Uterus (tissue), 3 donors: ENCODE measurements at regions not wholly inside any gene's neighbourhood (a gene's known extent, or its start where the extent isn't known, plus 50 kb on each side); places are given as distances from the start of the nearest gene placed in this dataset.

Source experiments
- DNase-seq, 2 donors: peaks; one replicate each; pipeline ENCODE4 v3.0.0-alpha.2; 2019 to 2020
- H3K27ac ChIP-seq, 2 donors: fragments of 200-600 bp; sonication (generic); 1 replicate in 1 of 2; 2 replicates in 1 of 2; pipeline ENCODE4 v1.5.1; 2016 to 2018
- H3K27me3 ChIP-seq, 2 donors: fragments of 200-600 bp; sonication (generic); one replicate each; pipeline ENCODE4 v1.5.1; 2018 to 2019; ENCODE audit warnings: control low read depth in 1 of 2
- H3K36me3 ChIP-seq, 2 donors: fragments of 200-600 bp; sonication (generic); one replicate each; pipeline ENCODE4 v1.5.1; 2019; ENCODE audit warnings: control low read depth in 1 of 2
- H3K4me1 ChIP-seq, 2 donors: fragments of 200-600 bp; sonication (generic); one replicate each; pipeline ENCODE4 v1.5.1; 2018 to 2019; ENCODE audit warnings: control low read depth in 1 of 2
- H3K4me3 ChIP-seq, 2 donors: fragments of 200-600 bp; sonication (generic); 1 replicate in 1 of 2; 2 replicates in 1 of 2; pipeline ENCODE4 v1.5.1; 2018 to 2019; ENCODE audit warnings: mild to moderate bottlenecking in 1 of 2
- H3K9me3 ChIP-seq, 2 donors: fragments of 200-600 bp; sonication (generic); one replicate each; pipeline ENCODE4 v1.5.1; 2019; ENCODE audit warnings: control low read depth in 1 of 2
- POLR2A ChIP-seq, 2 donors: fragments of 450-650 bp; IDR thresholded peaks; one replicate each; pipeline ENCODE4 v1.6.1; 2016; ENCODE audit warnings: antibody characterized with exemption in 2 of 2, mild to moderate bottlenecking in 1 of 2, moderate library complexity in 1 of 2
- intact Hi-C: fragments of 100-400 bp; cut with DNase I; formaldehyde crosslinking; loops from one replicate; pipeline ENCODE4 v1.15.1; 2023; ENCODE audit warnings: low total_unique reads
- TF ChIP-seq, protein P1 (sequence below), 4 experiments: fragments of 200-600 bp in 2 of 4; fragments of 450-650 bp in 2 of 4; sonication (generic) in 2 of 4; IDR thresholded peaks; one replicate each; pipeline ENCODE4 v1.5.1; 2016 to 2019; ENCODE audit warnings: antibody characterized with exemption in 4 of 4, mild to moderate bottlenecking in 2 of 4, moderate library complexity in 1 of 4
- donor health status: DM: yes; HTN: yes; CAD: no.

GRCh38 chr11:21930408-21930807 is 262.5 kb upstream of the ANO5 start:
- Histone ChIP-seq H3K36me3 (no peaks in the 10 kb centered on the region), H3K4me3 (no peak overlapping the region), H3K9me3 (no peaks in the 10 kb centered on the region), H3K4me1 (no peaks in the 10 kb centered on the region), H3K27me3 (no peaks in the 10 kb centered on the region), H3K27ac (no peak overlapping the region)
- intact Hi-C loops = no loop called here
- no peak for DNase-seq
- no peak for TF ChIP-seq POLR2A (IDR thresholded peaks at IDR 0.05)
- TF ChIP-seq, protein P1, sequence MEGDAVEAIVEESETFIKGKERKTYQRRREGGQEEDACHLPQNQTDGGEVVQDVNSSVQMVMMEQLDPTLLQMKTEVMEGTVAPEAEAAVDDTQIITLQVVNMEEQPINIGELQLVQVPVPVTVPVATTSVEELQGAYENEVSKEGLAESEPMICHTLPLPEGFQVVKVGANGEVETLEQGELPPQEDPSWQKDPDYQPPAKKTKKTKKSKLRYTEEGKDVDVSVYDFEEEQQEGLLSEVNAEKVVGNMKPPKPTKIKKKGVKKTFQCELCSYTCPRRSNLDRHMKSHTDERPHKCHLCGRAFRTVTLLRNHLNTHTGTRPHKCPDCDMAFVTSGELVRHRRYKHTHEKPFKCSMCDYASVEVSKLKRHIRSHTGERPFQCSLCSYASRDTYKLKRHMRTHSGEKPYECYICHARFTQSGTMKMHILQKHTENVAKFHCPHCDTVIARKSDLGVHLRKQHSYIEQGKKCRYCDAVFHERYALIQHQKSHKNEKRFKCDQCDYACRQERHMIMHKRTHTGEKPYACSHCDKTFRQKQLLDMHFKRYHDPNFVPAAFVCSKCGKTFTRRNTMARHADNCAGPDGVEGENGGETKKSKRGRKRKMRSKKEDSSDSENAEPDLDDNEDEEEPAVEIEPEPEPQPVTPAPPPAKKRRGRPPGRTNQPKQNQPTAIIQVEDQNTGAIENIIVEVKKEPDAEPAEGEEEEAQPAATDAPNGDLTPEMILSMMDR (IDR thresholded peaks at IDR 0.05) = no peak

GRCh38 chr11:21931436-21932101 is 261.3 kb upstream of the ANO5 start:
- Histone ChIP-seq H3K4me3 (no peak overlapping the region), H3K27ac (no peak overlapping the region), H3K27me3 (no peaks in the 10 kb centered on the region), H3K9me3 (no peaks in the 10 kb centered on the region), H3K4me1 (no peaks in the 10 kb centered on the region), H3K36me3 (no peaks in the 10 kb centered on the region)
- no peak for DNase-seq
- intact Hi-C loops = no loop called here
- TF ChIP-seq POLR2A (IDR thresholded peaks at IDR 0.05) = no peak
- TF ChIP-seq, protein P1 (IDR thresholded peaks at IDR 0.05) = no peak

DNA sequence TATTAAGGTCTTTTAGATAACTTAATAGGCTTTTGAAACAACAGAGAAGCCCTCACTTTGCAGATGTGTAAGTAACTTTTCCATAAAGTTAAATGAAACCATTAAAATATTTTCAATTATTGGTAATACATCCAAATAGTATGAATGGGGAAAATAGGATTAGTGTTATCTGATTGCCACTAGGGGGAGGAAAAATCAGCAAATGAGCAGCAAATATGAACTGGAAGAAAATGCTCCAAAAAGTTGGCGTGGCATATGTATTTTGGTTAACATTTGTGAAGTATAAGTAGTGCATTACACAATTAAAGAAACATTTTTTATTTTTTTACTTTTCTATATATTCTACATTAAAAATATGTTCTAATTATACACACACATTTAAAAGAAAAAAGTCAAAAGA is 259.8 kb upstream of the ANO5 start:
- no peak for TF ChIP-seq POLR2A (IDR thresholded peaks at IDR 0.05)
- TF ChIP-seq, protein P1 (IDR thresholded peaks at IDR 0.05) = no peak
- no peak for DNase-seq
- Histone ChIP-seq H3K36me3 (no peaks in the 10 kb centered on the region), H3K27me3 (no peaks in the 10 kb centered on the region), H3K4me1 (no peaks in the 10 kb centered on the region), H3K9me3 (no peaks in the 10 kb centered on the region), H3K4me3 (no peak overlapping the region), H3K27ac (no peak overlapping the region)
- intact Hi-C loops = no loop called here

DNA sequence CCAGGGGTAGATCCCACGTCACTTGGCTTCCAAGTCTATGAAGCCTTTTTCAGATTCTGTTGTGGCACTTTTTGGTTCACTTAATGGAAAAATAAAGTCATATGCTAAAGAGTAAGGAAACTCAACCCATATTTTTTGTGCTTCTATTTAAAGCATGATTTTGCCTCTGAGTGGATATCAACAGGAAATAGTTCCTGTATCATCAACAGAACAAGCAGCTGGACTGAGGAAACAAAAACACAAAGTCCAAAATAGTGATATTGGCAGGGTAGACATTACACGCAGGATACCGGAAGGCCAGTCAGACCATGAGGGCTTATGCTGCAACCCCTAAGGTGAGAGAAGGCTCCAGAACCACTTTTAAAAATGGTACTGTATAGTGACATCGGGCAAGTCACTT is 248.3 kb upstream of the ANO5 start:
- no peak for DNase-seq
- no peaks in the 10 kb centered on the region for H3K9me3 ChIP-seq
- TF ChIP-seq POLR2A (IDR thresholded peaks at IDR 0.05) = no peak
- TF ChIP-seq, protein P1 (IDR thresholded peaks at IDR 0.05) = no peak
- no peak overlapping the region for H3K27ac ChIP-seq
- intact Hi-C loops = no loop called here
- H3K36me3 ChIP-seq = no peaks in the 10 kb centered on the region
- no peaks in the 10 kb centered on the region for H3K4me1 ChIP-seq
- H3K4me3 ChIP-seq = no peak overlapping the region
- H3K27me3 ChIP-seq = no peaks in the 10 kb centered on the region

DNA sequence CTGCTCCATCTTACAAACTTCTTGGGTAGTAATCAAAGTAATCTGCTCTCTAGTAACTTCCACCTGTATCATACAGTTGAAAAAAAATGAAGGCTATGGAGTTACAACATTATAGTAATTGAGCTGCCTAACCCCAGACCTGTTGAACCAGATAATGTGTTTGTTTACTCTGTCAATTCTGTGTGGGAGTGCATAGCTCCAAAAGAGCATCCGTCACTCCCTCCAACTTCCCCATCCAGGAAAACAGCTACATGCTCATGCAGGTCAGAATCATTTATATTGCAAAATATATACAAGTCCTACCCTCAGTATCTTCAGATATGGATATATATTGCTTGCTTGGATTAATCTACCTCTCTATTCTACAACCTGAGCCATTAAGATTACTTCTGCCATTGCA is 244.0 kb upstream of the ANO5 start:
- Histone ChIP-seq H3K9me3 (no peaks in the 10 kb centered on the region), H3K27me3 (no peaks in the 10 kb centered on the region), H3K4me1 (no peaks in the 10 kb centered on the region), H3K27ac (no peak overlapping the region), H3K4me3 (no peak overlapping the region), H3K36me3 (no peaks in the 10 kb centered on the region)
- no peak for TF ChIP-seq POLR2A (IDR thresholded peaks at IDR 0.05)
- DNase-seq = no peak
- intact Hi-C loops = no loop called here
